WI38 (cell line): ENCODE measurements at regions not wholly inside any gene's neighbourhood (a gene's known extent, or its start where the extent isn't known, plus 50 kb on each side); places are given as distances from the start of the nearest gene placed in this dataset.

Experiments used
- H3K4me3 ChIP-seq: 2 replicates; pipeline ENCODE4 v1.5.1; 2011; ENCODE audit warnings: low read depth, mild to moderate bottlenecking, control low read depth, low read length
- TF ChIP-seq, protein P1 (sequence below): IDR thresholded peaks from 2 replicates; pipeline ENCODE4 v1.5.1; 2012; ENCODE audit warnings: low read depth, mild to moderate bottlenecking, control low read depth, low read length

DNA sequence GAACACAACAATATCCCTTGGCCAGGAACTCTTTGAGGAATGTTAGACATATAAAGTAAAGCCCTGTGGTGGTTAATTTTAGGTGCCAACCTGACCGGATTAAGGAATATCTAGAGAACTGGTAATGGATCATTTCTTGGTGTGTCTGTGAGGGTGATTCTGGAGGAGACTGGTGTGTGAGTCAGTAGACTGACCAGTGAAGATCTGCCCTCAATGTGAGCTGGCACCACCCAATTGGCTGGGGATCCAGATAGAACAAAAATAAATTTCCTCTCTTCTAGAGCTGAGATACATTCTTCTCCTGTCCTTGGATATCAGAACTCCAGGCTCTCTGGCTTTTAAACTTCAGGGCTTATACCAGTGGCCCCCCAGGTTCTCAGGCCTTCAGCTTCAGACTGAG, 56.2 kb upstream of the TNPO1 start:
- no peak overlapping the region for H3K4me3 ChIP-seq
- TF ChIP-seq, protein P1, sequence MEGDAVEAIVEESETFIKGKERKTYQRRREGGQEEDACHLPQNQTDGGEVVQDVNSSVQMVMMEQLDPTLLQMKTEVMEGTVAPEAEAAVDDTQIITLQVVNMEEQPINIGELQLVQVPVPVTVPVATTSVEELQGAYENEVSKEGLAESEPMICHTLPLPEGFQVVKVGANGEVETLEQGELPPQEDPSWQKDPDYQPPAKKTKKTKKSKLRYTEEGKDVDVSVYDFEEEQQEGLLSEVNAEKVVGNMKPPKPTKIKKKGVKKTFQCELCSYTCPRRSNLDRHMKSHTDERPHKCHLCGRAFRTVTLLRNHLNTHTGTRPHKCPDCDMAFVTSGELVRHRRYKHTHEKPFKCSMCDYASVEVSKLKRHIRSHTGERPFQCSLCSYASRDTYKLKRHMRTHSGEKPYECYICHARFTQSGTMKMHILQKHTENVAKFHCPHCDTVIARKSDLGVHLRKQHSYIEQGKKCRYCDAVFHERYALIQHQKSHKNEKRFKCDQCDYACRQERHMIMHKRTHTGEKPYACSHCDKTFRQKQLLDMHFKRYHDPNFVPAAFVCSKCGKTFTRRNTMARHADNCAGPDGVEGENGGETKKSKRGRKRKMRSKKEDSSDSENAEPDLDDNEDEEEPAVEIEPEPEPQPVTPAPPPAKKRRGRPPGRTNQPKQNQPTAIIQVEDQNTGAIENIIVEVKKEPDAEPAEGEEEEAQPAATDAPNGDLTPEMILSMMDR, result no peak

DNA sequence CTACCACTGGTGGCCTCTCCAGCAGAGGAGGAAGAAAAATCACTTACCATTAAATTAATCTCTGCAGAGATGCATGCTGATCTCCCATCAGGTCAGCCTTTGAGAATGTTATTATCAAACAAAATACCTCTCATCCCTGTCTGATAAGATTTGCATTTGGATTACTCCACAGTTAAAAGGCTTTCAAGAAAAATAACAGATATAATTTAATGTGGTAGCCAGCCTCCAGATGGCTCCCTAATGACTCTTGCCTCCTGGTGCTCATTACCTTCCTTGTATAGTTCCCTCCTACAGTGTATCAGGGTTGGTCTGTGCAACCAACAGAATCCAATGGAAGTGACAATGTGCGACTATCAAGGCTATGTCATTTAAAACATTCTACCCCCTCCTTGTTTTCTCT, 63.6 kb upstream of the TNPO1 start:
- TF ChIP-seq, protein P1, result no peak

DNA sequence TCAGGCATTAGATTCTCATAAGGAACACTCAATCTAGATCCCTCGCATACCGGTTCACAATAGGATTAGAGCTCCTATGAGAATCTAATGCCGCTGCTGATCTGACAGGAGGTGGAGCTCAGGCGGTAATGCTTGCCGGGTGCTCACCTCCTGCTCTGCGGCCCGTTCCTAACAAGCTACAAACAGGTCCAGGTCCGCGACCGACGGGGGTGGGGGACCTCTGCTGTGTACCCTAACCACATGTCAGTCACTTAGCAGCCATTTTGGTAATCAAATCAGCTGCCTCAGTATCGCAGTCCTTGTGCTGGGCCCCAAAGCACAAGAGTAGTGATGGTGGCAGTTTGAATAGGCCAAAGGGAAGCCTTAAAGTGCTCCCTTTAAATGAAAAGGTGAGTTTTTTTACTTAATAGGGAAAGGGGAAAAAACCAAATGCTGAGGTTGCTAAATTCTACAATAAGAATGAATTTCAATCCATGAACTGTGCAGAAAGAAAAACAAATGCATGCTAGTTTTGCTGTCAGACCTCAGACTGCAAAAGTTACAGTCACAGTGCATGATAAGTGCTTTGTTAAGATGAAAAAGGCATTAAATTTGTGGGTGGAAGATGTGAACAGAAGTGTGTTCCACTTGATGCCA, 67.0 kb upstream of the TNPO1 start:
- no peak overlapping the region for H3K4me3 ChIP-seq
- TF ChIP-seq, protein P1, result no peak

More for the DNA sequence above, 63.6 kb upstream of the TNPO1 start:
- no peak overlapping the region for H3K4me3 ChIP-seq

DNA sequence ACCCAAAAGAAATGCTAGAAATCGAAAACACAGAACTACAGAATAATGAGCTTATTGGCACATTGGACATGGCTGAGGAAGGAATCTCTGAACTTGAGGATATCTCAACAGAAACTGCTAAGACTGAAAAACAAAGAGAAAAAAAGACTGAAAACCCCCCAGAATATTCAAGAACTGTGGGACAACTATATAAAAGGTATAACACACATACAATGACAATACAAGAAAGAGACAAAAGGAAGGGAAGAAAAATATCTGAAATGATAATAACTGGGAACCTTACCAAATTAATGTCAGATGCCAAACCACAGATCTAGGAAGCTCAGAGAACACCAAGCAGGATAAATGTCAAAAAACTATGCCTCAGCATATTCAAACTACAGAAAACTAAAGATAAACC, 68.6 kb upstream of the TNPO1 start:
- TF ChIP-seq, protein P1, result no peak
- H3K4me3 ChIP-seq, result no peak overlapping the region

DNA sequence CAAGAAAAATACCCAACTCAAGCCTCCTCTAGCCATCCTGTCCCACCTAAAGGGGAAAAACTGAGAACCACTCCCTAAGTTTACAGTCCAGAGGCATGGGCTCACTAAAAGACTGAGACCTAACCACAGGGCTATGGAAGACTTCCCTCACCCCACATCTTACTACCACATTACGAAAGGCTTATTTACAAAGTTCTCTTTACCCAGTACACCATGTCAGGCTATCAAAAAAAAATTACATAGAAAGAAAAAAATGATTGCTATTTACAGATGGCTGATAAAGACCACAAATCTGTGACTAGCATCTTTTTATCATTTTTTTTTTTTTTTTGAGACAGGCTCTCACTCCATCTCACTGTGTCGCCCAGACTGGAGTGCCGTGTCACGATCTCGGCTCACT, 69.7 kb upstream of the TNPO1 start:
- TF ChIP-seq, protein P1, result no peak

DNA sequence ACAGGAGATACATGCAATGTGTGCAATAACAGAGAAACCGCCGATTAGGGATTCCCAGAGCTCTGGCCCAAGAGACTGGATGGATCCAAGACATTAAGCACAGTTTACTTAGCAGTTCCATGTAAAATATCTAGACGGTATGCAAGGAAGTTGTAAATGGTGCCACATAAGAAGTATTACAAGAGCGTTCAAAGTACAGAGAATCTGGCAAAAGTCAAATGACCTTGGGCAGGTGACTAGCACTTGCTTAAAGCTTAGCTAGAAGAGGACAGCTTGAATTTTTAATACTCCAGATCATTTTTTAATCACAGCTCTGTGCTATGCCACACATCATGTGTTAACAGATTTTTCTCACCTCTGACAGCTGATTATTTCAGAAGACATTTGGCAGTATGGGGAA, 72.3 kb upstream of the TNPO1 start:
- TF ChIP-seq, protein P1, result no peak
- no peak overlapping the region for H3K4me3 ChIP-seq

More for the DNA sequence above, 69.7 kb upstream of the TNPO1 start:
- H3K4me3 ChIP-seq, result no peak overlapping the region

DNA sequence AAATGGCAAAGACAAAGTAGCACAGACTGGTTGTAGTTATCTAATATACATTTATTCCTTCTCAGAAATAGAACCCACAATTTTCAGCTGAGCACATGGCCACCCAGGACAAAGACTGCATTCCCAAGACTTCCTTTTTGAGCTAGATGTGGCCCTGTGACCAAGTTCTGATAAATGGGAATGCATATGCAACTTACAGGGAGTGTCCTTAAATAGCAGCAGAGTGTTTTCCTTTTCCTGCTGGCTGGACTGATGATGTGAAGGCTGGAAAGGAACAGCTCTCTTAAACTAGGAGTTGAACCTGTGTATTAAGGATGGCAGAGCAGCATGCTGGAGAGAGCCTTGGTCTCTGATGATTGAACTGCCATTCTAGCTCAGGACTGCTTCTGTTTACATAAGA, 74.7 kb upstream of the TNPO1 start:
- H3K4me3 ChIP-seq, result no peak overlapping the region
- TF ChIP-seq, protein P1, result no peak
